GM19240 (cell line): ENCODE measurements at regions not wholly inside any gene's neighbourhood (a gene's known extent, or its start where the extent isn't known, plus 50 kb on each side); places are given as distances from the start of the nearest gene placed in this dataset.
"Not testable (repeated sequence)": the region's sequence is repeated elsewhere in the genome, so short reads cannot be mapped to it uniquely, and the experiment has no call there.

Experiments used
- DNase-seq: peaks from one replicate; pipeline ENCODE4 v3.0.0; 2011; ENCODE audit warnings: low spot score; ENCODE audit not compliant: insufficient read length

- not testable (repeated sequence) for DNase-seq
Measured at GRCh38 chr11:25501426-25501825, 830.5 kb upstream of the ANO3 start.

- no peak for DNase-seq
Measured at GRCh38 chr11:25515576-25515975, 816.4 kb upstream of the ANO3 start.

- DNase-seq: no peak
Measured at GRCh38 chr11:25520459-25520858, 811.5 kb upstream of the ANO3 start.

GRCh38 chr11:25527841-25528240 lies 804.1 kb upstream of the ANO3 start:
- no peak for DNase-seq

- no peak for DNase-seq
Measured at GRCh38 chr11:25529572-25529971, 802.4 kb upstream of the ANO3 start.

- DNase-seq: no peak
Measured at GRCh38 chr11:25535467-25536272, 796.3 kb upstream of the ANO3 start.

- no peak for DNase-seq
Measured at GRCh38 chr11:25536289-25536688, 795.6 kb upstream of the ANO3 start.

- no peak for DNase-seq
Measured at GRCh38 chr11:25537393-25537792, 794.5 kb upstream of the ANO3 start.

GRCh38 chr11:25547292-25547691 lies 784.6 kb upstream of the ANO3 start:
- no peak for DNase-seq

- no peak for DNase-seq
Measured at GRCh38 chr11:25562417-25562816, 769.5 kb upstream of the ANO3 start.

- no peak for DNase-seq
Measured at GRCh38 chr11:25565846-25566245, 766.1 kb upstream of the ANO3 start.

- no peak for DNase-seq
Measured at GRCh38 chr11:25566298-25567200, 765.4 kb upstream of the ANO3 start.

- no peak for DNase-seq
Measured at GRCh38 chr11:25576320-25576719, 755.6 kb upstream of the ANO3 start.

GRCh38 chr11:25579554-25579953 lies 752.4 kb upstream of the ANO3 start:
- DNase-seq: not testable (repeated sequence)

GRCh38 chr11:25583596-25583995 lies 748.3 kb upstream of the ANO3 start:
- no peak for DNase-seq

GRCh38 chr11:25587496-25587895 lies 744.4 kb upstream of the ANO3 start:
- no peak for DNase-seq

GRCh38 chr11:25593221-25593620 lies 738.7 kb upstream of the ANO3 start:
- DNase-seq: no peak

- DNase-seq: no peak
Measured at GRCh38 chr11:25596701-25597100, 735.2 kb upstream of the ANO3 start.

- no peak for DNase-seq
Measured at GRCh38 chr11:25597696-25598095, 734.2 kb upstream of the ANO3 start.

GRCh38 chr11:25602149-25602548 lies 729.8 kb upstream of the ANO3 start:
- DNase-seq: no peak

- DNase-seq: no peak
Measured at GRCh38 chr11:25602959-25603358, 729.0 kb upstream of the ANO3 start.

- DNase-seq: no peak
Measured at GRCh38 chr11:25612806-25613205, 719.1 kb upstream of the ANO3 start.
